H9 (cell line): ENCODE measurements at regions not wholly inside any gene's neighbourhood (a gene's known extent, or its start where the extent isn't known, plus 50 kb on each side); places are given as distances from the start of the nearest gene placed in this dataset.
"Not testable (repeated sequence)": the region's sequence is repeated elsewhere in the genome, so short reads cannot be mapped to it uniquely, and the experiment has no call there.

Source experiments
- DNase-seq: peaks from one replicate; pipeline ENCODE4 v3.0.0-alpha.2; 2017
- H2AFZ ChIP-seq: one replicate; pipeline ENCODE4 v1.6.1; 2013; ENCODE audit warnings: mild to moderate bottlenecking, low read length, control low read depth, moderate library complexity
- H2AK5ac ChIP-seq: 2 replicates; pipeline ENCODE4 v1.6.1; 2013; ENCODE audit warnings: low read length, control low read depth, mixed read lengths; ENCODE audit not compliant: insufficient read length
- H2BK120ac ChIP-seq: one replicate; pipeline ENCODE4 v1.6.1; 2013; ENCODE audit warnings: low read depth, mild to moderate bottlenecking, low read length, control low read depth, inconsistent platforms; ENCODE audit not compliant: poor library complexity, severe bottlenecking
- H2BK12ac ChIP-seq: 2 replicates; pipeline ENCODE4 v1.6.1; 2013; ENCODE audit warnings: low read length, control low read depth, mixed read lengths, low read depth; ENCODE audit not compliant: insufficient read length
- H2BK15ac ChIP-seq: 2 replicates; pipeline ENCODE4 v1.6.1; 2013; ENCODE audit warnings: low read depth, low read length, control low read depth
- H2BK20ac ChIP-seq: one replicate; pipeline ENCODE4 v1.6.1; 2013; ENCODE audit warnings: low read depth, mild to moderate bottlenecking, low read length, control low read depth, inconsistent platforms; ENCODE audit not compliant: poor library complexity, severe bottlenecking
- H2BK5ac ChIP-seq: 2 replicates; pipeline ENCODE4 v1.6.1; 2013; ENCODE audit warnings: low read length, control low read depth, mixed read lengths; ENCODE audit not compliant: insufficient read length
- H3K14ac ChIP-seq: 2 replicates; pipeline ENCODE4 v1.6.1; 2013; ENCODE audit warnings: low read length, control low read depth; ENCODE audit not compliant: insufficient read depth
- H3K18ac ChIP-seq: 2 replicates; pipeline ENCODE4 v1.6.1; 2013; ENCODE audit warnings: low read depth, mild to moderate bottlenecking, mixed read lengths, low read length, control low read depth; ENCODE audit not compliant: insufficient read length
- H3K23ac ChIP-seq: 2 replicates; pipeline ENCODE4 v1.6.1; 2013; ENCODE audit warnings: low read length, control low read depth, mixed read lengths, low read depth; ENCODE audit not compliant: insufficient read length
- H3K23me2 ChIP-seq: 2 replicates; pipeline ENCODE4 v1.6.1; 2013; ENCODE audit warnings: low read depth, mild to moderate bottlenecking, mixed read lengths, low read length, control low read depth; ENCODE audit not compliant: insufficient read length, poor library complexity, severe bottlenecking
- H3K27ac ChIP-seq: 2 replicates; pipeline ENCODE4 v1.5.1; 2013; ENCODE audit warnings: low read length, control low read depth, mixed read lengths, low read depth; ENCODE audit not compliant: insufficient read length
- H3K27me3 ChIP-seq: 2 replicates; pipeline ENCODE4 v1.6.1; 2013; ENCODE audit warnings: low read length, control low read depth, inconsistent platforms; ENCODE audit not compliant: insufficient read depth
- H3K4ac ChIP-seq: 2 replicates; pipeline ENCODE4 v1.6.1; 2013; ENCODE audit warnings: low read depth, mild to moderate bottlenecking, control low read depth, inconsistent platforms, low read length, moderate library complexity
- H3K4me1 ChIP-seq: 2 replicates; pipeline ENCODE4 v1.6.1; 2013; ENCODE audit warnings: low read length, control low read depth, inconsistent platforms; ENCODE audit not compliant: insufficient read depth
- H3K4me2 ChIP-seq: 2 replicates; pipeline ENCODE4 v1.6.1; 2013; ENCODE audit warnings: low read length, control low read depth, mixed read lengths; ENCODE audit not compliant: insufficient read length, insufficient read depth
- H3K56ac ChIP-seq: 2 replicates; pipeline ENCODE4 v1.6.1; 2013; ENCODE audit warnings: low read depth, mild to moderate bottlenecking, mixed read lengths, low read length, control low read depth; ENCODE audit not compliant: insufficient read length
- H3K79me1 ChIP-seq: 2 replicates; pipeline ENCODE4 v1.6.1; 2013; ENCODE audit warnings: low read depth, mild to moderate bottlenecking, moderate library complexity, low read length, control low read depth, inconsistent platforms; ENCODE audit not compliant: insufficient read depth, poor library complexity, severe bottlenecking
- H3K79me2 ChIP-seq: 2 replicates; pipeline ENCODE4 v1.6.1; 2013; ENCODE audit warnings: low read length, control low read depth, inconsistent platforms; ENCODE audit not compliant: insufficient read depth
- H3K9ac ChIP-seq: 2 replicates; pipeline ENCODE4 v1.6.1; 2013; ENCODE audit warnings: low read length, control low read depth, mixed read lengths; ENCODE audit not compliant: insufficient read length; ENCODE audit errors: extremely low read depth
- H3K9me3 ChIP-seq: one replicate; pipeline ENCODE4 v1.6.1; 2013; ENCODE audit warnings: low read depth, low read length, inconsistent platforms; ENCODE audit not compliant: control insufficient read depth
- H3T11ph ChIP-seq: one replicate; pipeline ENCODE4 v1.6.1; 2013; ENCODE audit warnings: mild to moderate bottlenecking, low read length, control low read depth, inconsistent platforms
- H4K20me1 ChIP-seq: one replicate; pipeline ENCODE4 v1.6.1; 2013; ENCODE audit not compliant: control insufficient read depth, insufficient read length, insufficient read depth
- H4K5ac ChIP-seq: 2 replicates; pipeline ENCODE4 v1.6.1; 2013; ENCODE audit warnings: low read depth, mild to moderate bottlenecking, mixed read lengths, low read length, control low read depth; ENCODE audit not compliant: insufficient read length
- H4K8ac ChIP-seq: replicated peaks from 2 replicates; pipeline ENCODE4 v1.6.1; 2013; ENCODE audit warnings: low read length, control low read depth, mixed read lengths, low read depth; ENCODE audit not compliant: insufficient read length
- H4K91ac ChIP-seq: 2 replicates; pipeline ENCODE4 v1.6.1; 2013; ENCODE audit warnings: low read depth, mild to moderate bottlenecking, moderate library complexity, mixed read lengths, low read length, control low read depth; ENCODE audit not compliant: insufficient read length
- H3K27ac Mint-ChIP-seq, 3 experiments: 2 replicates in 2 of 3; 3 replicates in 1 of 3; pipeline ENCODE4 v1.8.0; 2020 to 2021; ENCODE audit warnings: mixed read lengths in 3 of 3, mild to moderate bottlenecking in 1 of 3, moderate library complexity in 1 of 3
- H3K27me3 Mint-ChIP-seq: 2 replicates; pipeline ENCODE4 v1.8.0; 2021; ENCODE audit warnings: low read depth, mild to moderate bottlenecking, moderate library complexity, mixed read lengths
- H3K36me3 Mint-ChIP-seq, 3 experiments: 2 replicates in 2 of 3; 3 replicates in 1 of 3; pipeline ENCODE4 v1.8.0; 2020 to 2021; ENCODE audit warnings: low read depth in 3 of 3, mixed read lengths in 3 of 3; ENCODE audit not compliant: insufficient read depth in 1 of 3
- H3K4me1 Mint-ChIP-seq, 2 experiments: 2 replicates each; pipeline ENCODE4 v1.8.0; 2020; ENCODE audit warnings: mixed read lengths in 2 of 2
- H3K4me3 Mint-ChIP-seq, 2 experiments: 2 replicates in 1 of 2; 3 replicates in 1 of 2; pipeline ENCODE4 v1.8.0; 2020 to 2021; ENCODE audit warnings: mild to moderate bottlenecking in 2 of 2, mixed read lengths in 2 of 2, moderate library complexity in 1 of 2
- H3K9me3 Mint-ChIP-seq, 2 experiments: 2 replicates in 1 of 2; 3 replicates in 1 of 2; pipeline ENCODE4 v1.8.0; 2020; ENCODE audit warnings: mild to moderate bottlenecking in 2 of 2, mixed read lengths in 2 of 2, moderate library complexity in 1 of 2
- WGBS: extraction: QIAGEN DNeasy Blood & Tissue Kit; methylation state at CpG from one replicate; pipeline ENCODE4 v1.1.7; 2013; ENCODE audit warnings: missing lambda C conversion rate, low lambda C conversion rate, mixed read lengths; ENCODE audit not compliant: insufficient read length; ENCODE audit errors: extremely low coverage; 5-methylcytosine and 5-hydroxymethylcytosine counted together
- TF ChIP-seq, protein P1 (sequence below): fragments of 200-600 bp; sonication (generic); conservative IDR thresholded peaks from 3 replicates; pipeline ENCODE4 v1.8.0; 2021; ENCODE audit warnings: antibody characterized with exemption, mild to moderate bottlenecking

DNA sequence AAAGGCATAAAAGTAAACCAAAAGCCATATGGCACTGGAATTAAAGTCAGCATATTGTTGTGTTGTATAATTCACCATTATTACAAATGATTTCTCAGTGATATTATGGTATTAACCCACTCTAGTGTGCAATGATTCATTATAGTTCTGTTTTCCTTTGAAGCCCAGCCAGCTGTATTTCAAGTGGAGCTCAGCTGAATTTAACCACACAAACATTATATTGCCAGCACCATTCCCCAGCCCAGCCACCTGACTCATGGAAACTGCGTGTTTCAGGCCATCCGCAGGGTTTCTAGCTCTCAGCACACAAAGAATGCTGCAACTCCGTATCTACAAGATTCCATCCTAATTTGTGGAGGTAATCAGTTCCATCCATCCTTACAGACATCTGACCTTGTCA is 166.8 kb upstream of the CHAC2 start:
- Histone ChIP-seq H3T11ph (no peak overlapping the region), H4K20me1 (no peaks in the 10 kb centered on the region), H2BK15ac (no peak overlapping the region), H3K9me3 (no peaks in the 10 kb centered on the region), H2BK5ac (no peak overlapping the region), H3K4ac (no peak overlapping the region), H3K27ac (no peak overlapping the region), H3K18ac (no peak overlapping the region), H2BK120ac (no peak overlapping the region), H3K23me2 (no peaks in the 10 kb centered on the region), H3K4me2 (no peak overlapping the region), H2BK12ac (no peak overlapping the region), H3K79me2 (no peaks in the 10 kb centered on the region), H3K79me1 (no peaks in the 10 kb centered on the region), H3K23ac (no peak overlapping the region), H2BK20ac (no peak overlapping the region), H3K56ac (no peak overlapping the region), H4K91ac (no peak overlapping the region), H3K27me3 (no peaks in the 10 kb centered on the region), H2AFZ (no peak overlapping the region), H3K14ac (no peak overlapping the region), H3K9ac (no peak overlapping the region), H3K4me1 (no peaks in the 10 kb centered on the region), H2AK5ac (no peak overlapping the region), H4K5ac (no peak overlapping the region), H4K8ac (no peak overlapping the region)
- Mint-ChIP-seq H3K4me3 (no peak overlapping the region), H3K4me1 (peaks cover 3% of the 10 kb centered on the region in 2 experiments; a peak in 3 of 4 replicates), H3K27me3 (no peaks in the 10 kb centered on the region), H3K36me3 (peaks cover 0 to 6% (median 2%) of the 10 kb centered on the region in 3 experiments; a peak in 3 of 7 replicates), H3K27ac (no peak overlapping the region), H3K9me3 (peaks cover 3 to 6% of the 10 kb centered on the region in 2 experiments; a peak in 4 of 5 replicates)
- DNase-seq: no peak
- TF ChIP-seq, protein P1, sequence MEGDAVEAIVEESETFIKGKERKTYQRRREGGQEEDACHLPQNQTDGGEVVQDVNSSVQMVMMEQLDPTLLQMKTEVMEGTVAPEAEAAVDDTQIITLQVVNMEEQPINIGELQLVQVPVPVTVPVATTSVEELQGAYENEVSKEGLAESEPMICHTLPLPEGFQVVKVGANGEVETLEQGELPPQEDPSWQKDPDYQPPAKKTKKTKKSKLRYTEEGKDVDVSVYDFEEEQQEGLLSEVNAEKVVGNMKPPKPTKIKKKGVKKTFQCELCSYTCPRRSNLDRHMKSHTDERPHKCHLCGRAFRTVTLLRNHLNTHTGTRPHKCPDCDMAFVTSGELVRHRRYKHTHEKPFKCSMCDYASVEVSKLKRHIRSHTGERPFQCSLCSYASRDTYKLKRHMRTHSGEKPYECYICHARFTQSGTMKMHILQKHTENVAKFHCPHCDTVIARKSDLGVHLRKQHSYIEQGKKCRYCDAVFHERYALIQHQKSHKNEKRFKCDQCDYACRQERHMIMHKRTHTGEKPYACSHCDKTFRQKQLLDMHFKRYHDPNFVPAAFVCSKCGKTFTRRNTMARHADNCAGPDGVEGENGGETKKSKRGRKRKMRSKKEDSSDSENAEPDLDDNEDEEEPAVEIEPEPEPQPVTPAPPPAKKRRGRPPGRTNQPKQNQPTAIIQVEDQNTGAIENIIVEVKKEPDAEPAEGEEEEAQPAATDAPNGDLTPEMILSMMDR: no peak
- no CpG with 5 or more reads among the region's 3 CpGs for WGBS

DNA sequence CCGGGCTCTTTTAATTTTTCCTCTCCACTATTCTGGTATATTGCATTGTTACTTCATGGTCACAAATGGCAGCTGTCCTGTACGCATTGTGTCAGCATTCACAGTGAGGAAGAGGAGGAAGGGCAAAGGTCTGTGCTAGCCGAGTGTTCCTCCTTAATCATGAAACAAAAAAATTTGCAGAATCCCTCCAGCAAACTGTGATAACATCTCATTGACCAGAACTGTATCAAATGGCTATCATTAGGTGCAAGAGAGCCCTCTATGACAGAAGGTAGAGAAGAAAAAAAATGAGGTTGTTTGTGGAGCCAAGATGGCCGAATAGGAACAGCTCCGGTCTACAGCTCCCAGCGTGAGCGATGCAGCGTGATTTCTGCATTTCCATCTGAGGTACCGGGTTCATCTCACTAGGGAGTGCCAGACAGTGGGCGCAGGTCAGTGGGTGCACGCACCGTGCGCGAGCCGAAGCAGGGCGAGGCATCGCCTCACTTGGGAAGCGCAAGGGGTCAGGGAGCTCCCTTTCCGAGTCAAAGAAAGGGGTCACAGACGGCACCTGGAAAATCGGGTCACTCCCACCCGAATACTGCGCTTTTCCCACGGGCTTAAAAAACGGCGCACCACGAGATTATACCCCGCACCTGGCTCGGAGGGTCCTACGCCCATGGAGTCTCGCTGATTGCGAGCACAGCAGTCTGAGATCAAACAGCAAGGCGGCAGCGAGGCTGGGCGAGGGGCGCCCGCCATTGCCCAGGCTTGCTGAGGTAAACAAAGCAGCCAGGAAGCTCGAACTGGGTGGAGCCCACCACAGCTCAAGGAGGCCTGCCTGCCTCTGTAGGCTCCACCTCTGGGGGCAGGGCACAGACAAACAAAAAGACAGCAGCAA is 180.6 kb upstream of the CHAC2 start:
- H2AFZ ChIP-seq, H3K79me1 ChIP-seq, H3T11ph ChIP-seq, H2AK5ac ChIP-seq, H2BK5ac ChIP-seq, H2BK15ac ChIP-seq, H4K8ac ChIP-seq, H3K23me2 ChIP-seq, H3K4me1 Mint-ChIP-seq, H4K20me1 ChIP-seq, H3K79me2 ChIP-seq, H3K9me3 ChIP-seq, H3K27me3 ChIP-seq, H3K9me3 Mint-ChIP-seq, H3K36me3 Mint-ChIP-seq, H3K27me3 Mint-ChIP-seq, H3K56ac ChIP-seq, H2BK20ac ChIP-seq, H2BK12ac ChIP-seq, H3K4ac ChIP-seq, H3K4me1 ChIP-seq, H3K27ac ChIP-seq, H3K23ac ChIP-seq: not testable (repeated sequence)
- Histone ChIP-seq H2BK120ac (peak overlapping the region; percentile 36), H4K91ac (peak overlapping the region; percentile 95), H3K14ac (0 out of 2 replicates have a peak overlapping the region, but pooled peaks have one; percentile 79), H3K9ac (peak overlapping the region; percentile 88), H3K4me2 (peak overlapping the region; percentile 20), H3K18ac (peak overlapping the region; percentile 88), H4K5ac (peak overlapping the region; percentile 7)
- no CpG with 5 or more reads among the region's 38 CpGs for WGBS
- peak; percentile 41 for DNase-seq
- Mint-ChIP-seq H3K27ac (peak overlapping the region; percentile 81 to 99 (median 96); a peak in 6 of 7 replicates), H3K4me3 (peak overlapping the region; percentile 75 to 81)
